IPS-NIHi7 (cell line): ENCODE measurements at regions not wholly inside any gene's neighbourhood (a gene's known extent, or its start where the extent isn't known, plus 50 kb on each side); places are given as distances from the start of the nearest gene placed in this dataset.
"Not testable (repeated sequence)": the region's sequence is repeated elsewhere in the genome, so short reads cannot be mapped to it uniquely, and the experiment has no call there.

Experiments used
- DNase-seq: peaks from one replicate; pipeline ENCODE4 v3.0.0; 2012; ENCODE audit warnings: mixed read lengths; ENCODE audit errors: extremely low spot score

DNA sequence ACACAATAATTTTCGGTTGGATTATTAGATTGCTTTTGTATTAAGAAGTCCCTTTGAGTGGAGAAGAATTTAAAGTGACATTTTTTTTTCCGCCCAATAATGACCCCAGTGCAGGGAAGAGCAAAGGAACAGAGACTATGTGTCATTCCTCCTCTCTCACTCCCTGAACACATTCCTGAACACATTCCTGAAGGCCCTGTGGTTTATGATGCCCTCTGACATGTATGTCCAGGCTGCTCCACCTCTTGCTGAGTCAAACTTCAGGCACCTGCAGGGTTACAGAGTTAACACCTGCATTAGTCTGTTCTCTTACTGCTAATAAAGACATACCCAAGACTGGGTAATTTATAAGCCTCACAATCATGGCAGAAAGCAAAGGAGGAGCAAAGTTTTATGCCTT is 704.0 kb upstream of the LRRN3 start:
- no peak for DNase-seq

DNA sequence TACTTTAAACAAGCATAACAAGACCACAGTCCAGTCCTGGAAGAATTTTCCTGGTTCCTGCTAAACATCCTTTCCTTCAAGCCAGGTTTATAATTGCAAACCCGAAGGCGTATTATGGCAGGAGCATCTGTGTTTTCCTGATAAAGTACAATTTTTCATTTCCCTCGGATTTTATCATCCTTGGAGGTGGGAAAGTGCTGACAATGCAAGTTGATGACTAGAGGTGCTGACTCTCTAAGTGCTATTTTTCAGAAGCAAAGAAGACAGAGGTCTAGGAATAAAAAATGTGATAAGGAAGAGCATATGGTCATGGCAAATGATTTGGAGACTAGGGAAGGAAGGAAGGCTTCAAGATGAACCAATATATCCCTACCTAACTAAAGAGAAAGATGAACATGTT is 703.2 kb upstream of the LRRN3 start:
- DNase-seq: no peak

DNA sequence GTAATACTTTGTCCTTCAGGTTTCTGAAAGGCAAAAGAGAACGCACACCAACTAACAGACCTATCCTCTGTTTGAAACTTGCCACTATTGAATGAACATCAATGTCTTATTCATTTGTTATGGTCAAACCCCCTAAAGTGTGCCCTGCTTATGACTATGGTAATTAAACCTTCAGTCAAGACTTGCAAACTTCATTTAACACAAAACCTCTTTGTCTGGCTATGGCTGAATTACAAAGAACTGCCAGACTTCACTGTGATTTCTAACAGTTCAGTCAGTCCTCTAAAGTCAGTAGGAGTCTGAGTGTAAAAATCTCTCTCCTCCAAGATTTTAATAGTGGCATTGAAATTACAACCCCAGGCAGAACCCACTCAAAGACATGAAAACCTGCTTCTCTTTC is 702.5 kb upstream of the LRRN3 start:
- DNase-seq: no peak

DNA sequence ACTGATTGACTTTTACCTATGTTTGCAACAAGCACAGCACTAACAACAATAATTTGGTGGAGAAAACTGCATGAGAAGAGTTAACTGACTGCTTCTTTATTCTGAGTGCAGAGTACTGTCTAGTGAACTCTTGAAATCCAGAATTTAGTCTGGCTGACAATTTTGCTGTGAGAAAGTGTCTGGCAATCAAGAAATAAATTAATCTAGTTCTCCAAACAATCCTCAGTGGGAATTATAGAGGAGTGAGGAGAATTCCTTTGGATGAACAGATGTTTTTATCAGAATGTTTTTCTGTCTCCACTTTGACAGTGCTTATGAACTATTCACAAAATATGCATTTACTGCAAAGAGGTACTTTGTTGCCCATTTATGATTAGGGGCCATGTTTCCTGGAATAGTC is 694.9 kb upstream of the LRRN3 start:
- no peak for DNase-seq

DNA sequence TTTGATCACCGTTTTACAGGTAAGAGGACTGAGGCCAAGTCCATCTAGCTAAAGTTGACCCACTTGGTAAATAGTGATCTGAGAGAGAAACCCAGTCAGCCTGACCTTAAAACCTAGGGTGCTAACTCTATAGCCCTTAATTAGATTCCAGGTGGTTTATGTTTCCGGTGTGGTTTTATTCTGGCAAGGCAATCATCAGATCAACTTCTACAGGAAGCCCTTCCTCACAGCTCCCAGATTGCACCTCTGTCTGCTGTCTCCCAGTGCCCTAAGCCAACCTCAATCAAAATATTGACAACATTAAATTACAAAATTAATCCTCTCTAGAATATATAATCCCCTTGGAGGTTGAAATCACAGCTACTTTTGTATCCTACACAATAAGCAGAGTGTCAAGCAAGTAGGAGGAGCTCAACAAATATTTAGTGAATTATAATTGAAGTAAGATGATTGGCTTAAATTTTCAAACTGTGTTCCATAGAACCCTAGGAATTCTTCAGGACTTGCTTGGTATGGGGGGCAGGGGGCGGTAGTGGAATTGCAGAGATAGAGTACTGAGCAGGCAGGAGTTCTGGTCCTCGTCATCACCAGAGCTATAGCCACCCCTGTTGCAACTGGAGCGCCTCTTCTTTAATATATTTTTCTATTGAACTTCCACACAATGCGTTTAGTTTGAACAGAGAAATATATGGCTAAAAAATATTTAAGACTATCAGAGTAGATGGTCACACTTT is 692.8 kb upstream of the LRRN3 start:
- DNase-seq: peak; percentile 20

DNA sequence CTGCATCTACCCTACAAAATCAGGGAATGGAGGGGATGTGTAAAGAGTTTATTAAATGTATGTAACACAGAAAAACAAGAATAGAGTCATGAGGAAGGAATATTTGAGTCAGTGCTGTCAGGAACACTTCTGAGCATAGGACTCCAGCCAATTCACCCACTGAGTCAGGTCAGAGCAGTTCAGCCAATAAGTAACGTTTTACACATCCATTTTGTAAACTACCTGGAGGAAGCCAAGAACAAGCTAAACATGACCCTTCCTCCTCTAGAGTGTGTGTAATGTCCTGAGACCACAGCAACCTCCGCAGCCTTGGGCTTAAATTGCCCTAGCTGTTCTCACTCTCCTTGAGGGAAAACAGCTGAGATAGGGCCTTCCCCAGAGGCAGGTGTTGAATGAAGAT is 691.5 kb upstream of the LRRN3 start:
- no peak for DNase-seq

DNA sequence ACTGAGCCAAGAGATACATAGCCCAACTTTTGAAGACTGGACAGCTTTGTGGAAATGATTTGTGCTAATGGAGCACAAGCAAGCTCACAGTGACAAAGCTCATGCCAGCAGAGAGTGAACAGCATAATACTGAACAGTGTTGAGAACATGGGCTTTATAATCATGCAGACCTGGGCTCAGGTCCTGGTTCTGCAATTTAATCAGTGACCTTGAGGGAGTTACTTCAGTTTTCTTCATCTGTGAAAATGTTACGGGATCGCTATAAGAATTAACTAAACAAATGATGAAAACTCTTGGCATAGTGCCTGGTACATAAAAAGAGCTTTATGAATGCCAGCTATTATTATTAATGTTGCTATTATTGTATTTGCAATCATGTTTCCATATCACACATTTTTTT is 690.5 kb upstream of the LRRN3 start:
- no peak for DNase-seq

DNA sequence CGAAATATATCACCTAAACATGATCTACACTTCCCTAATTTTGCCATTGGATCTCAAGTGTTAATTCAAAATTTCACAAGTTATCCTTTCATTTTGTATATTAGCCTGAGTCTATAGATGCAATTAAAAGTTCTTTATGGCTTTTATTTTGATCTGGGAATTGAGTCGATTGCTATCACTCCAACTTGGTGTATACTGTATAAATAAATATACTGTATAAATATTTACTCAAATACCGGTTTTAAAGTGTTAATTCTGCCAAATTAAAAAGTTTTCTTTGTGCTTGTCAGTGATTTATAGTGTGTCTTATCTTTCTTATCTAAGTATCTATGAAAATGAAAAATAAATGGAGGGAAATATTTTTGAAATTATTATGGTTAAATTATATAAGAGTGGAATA is 683.7 kb upstream of the LRRN3 start:
- no peak for DNase-seq

- no peak for DNase-seq
Observed at GRCh38 chr7:110407706-110408105, 683.2 kb upstream of the LRRN3 start.

DNA sequence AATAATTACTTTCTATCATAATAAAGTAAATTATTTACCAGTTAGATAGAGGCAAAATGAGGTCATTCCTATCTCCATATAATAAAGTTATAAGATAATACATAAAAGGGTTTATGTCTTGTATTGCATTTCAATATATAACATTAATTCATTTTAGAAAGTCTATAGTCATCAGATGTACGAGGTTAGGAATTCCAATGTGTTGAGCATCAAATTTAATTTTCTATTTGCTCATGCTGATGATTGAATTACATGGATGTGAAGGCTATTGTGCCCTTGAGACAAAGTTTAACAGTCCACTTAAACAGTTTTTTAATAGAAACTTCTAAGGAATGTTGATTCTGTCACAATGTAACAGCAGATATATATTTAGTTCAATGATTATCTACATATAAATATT is 678.3 kb upstream of the LRRN3 start:
- DNase-seq: no peak

GRCh38 chr7:110413038-110413437 is 677.9 kb upstream of the LRRN3 start:
- no peak for DNase-seq

DNA sequence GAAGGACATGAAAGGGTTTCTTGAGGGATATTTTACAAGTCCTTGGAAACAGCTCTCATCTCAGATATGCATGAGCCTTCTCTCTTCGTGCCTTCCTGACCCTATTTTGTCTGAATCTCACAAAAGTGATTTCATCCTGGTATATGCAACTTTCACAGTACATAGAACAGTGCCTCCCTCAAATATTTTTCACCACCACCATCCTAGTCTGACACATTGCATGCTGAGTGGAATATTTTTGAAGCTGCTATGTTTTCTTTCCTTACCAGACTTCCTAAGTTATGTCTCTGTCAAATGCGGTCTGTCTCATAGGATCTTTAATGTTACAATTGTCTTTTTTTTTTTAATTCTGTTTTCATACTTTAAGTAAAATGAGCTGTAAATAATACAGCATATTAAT is 673.3 kb upstream of the LRRN3 start:
- DNase-seq: no peak

GRCh38 chr7:110418659-110419280 is 672.2 kb upstream of the LRRN3 start:
- no peak for DNase-seq

DNA sequence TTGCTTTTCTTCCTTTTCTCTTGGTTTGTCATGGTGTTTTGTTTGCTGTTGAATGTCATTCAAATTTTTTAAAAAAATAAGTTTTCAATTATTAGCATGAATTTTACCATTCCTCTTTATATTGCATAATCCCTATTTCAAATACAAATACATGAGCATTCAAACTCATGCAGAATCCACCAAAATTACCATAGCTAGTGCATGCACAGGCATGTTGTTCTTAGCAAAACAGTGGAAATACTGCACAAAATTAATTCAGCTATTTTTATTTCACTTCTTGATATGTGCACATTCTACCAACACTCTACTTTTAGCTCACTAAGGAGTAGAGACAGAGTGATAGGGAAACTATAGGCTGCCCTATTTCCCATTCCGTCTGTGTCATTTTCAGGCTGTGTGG is 670.1 kb upstream of the LRRN3 start:
- DNase-seq: no peak

DNA sequence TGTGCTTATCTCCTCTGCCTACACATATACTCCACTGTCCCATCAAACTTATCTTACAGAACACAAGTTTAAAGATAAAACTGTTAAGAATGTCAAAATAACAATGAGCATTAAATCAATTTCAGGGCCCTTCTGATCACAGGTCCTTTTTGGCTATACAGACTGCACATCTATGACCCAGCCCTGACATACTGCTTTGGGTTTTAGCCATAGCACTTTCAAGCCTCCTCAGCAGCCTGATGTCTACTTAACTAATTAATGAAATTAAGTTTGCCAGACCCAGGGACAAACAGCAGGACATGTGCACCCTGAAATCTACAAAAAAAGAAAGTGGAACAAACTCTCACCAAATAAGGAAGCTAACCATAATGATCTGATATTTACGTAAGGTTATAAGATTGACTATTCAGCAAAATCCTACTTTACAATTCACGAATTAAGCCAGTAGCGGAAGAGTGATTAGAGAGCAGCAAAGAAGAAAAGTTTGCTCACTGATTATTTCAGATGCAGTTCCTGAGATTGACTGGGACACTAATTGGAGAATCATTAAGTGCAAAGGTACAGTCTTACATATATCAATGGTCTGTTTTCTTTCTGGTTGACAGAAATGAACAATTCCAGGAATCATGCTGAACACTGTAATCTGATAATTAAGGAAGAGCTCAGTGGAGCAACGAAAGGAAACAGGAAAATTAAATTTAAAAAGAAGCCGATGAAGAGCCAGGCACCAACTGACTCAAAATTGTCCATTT is 669.3 kb upstream of the LRRN3 start:
- no peak for DNase-seq

GRCh38 chr7:110432061-110432553 is 658.8 kb upstream of the LRRN3 start:
- DNase-seq: no peak

DNA sequence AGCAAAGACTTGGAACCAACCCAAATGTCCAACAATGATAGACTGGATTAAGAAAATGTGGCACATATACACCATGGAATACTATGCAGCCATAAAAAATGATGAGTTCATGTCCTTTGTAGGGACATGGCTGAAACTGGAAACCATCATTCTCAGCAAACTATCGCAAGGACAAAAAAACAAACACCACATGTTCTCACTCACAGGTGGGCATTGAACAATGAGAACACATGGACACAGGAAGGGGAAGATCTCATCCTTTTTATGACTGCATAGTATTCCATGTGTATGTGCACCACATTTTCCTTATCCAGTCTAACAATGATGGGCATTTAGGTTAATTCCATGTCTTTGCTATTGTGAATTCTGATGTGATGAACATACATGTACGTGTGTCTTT is 652.0 kb upstream of the LRRN3 start:
- not testable (repeated sequence) for DNase-seq

DNA sequence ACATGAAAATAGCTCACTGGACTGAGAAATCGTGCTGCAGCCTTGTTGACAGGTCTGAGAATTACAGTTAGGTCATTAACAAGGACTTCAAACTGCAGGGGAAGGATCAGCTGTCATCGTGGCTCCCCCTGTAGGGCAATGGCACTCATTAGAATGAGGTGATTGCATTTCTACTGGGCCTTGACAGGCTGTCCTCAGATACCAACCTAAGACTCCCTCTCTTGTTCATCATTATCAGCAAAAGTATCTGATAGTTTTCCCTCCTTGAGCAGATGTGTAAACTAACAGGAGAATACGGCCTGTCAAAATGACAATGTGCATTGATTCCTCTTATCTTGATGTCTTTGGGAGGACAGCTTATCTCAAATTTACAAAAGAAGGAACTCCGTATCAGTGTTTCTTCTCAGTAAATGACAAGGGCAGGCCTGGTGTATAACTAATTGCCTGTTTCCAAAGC is 648.5 kb upstream of the LRRN3 start:
- peak; percentile 84 for DNase-seq

GRCh38 chr7:110446658-110447057 is 644.3 kb upstream of the LRRN3 start:
- no peak for DNase-seq

- no peak for DNase-seq
Observed at GRCh38 chr7:110448918-110449317, 642.0 kb upstream of the LRRN3 start.

DNA sequence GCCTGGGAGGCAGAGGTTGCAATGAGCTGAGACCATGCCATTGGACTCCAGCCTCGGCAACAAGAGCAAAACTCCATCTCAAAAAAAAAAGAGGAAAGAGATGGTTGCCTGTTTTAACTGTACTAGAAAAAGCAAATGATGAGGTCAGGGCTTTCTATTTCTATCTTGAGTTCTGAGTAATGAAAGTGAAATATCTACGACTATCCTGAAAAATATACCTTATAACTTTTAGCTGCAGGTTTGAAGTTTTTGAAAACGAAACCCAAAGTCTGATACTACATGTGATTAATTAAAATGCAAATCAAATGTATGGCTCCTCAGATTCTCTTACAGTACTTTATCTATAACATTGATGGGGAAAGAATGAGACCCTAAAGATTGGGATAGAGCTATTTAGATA is 636.2 kb upstream of the LRRN3 start:
- no peak for DNase-seq

DNA sequence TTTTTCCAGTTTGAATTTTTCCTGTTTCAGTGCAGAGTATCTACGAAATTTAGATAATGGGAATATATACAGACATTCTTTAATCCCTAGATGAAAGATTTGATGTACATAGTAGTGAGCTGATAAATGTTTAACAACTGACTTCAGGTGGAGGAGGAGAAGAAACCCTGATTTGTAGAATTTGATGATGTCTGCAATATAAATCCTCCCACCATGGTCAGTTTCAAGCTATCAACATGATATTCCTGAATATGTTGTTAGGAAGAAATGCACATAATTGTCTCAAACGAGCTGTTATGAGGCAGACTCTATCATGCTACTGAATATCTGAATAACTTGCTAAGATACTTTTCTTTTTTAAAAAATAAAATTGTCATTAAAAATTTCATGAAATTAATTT is 629.3 kb upstream of the LRRN3 start:
- no peak for DNase-seq

DNA sequence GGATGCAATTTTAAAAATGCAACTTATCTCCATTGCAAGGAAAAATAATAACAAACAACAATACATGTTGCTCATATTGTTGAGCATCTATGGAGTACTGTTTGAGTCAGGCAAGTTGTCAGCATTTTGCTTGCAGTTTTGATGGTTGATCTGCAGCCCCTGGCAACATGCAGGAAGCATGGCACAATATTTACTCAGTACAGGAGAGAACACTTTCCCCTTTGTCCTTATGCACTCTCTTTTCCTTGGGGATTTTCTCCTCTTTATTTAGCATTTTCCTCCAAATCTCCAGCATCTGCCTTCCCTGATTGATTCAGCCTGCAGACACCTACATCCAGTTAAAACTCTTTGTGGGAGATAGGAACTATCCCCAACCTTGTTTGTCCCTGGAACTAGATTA is 620.5 kb upstream of the LRRN3 start:
- DNase-seq: no peak
